IPS-NIHi11 (cell line): ENCODE measurements at regions not wholly inside any gene's neighbourhood (a gene's known extent, or its start where the extent isn't known, plus 50 kb on each side); places are given as distances from the start of the nearest gene placed in this dataset.
"Not testable (repeated sequence)": the region's sequence is repeated elsewhere in the genome, so short reads cannot be mapped to it uniquely, and the experiment has no call there.

ENCODE experiments used
- DNase-seq: peaks from one replicate; pipeline ENCODE4 v3.0.0; 2012; ENCODE audit warnings: mixed read lengths, low spot score

DNA sequence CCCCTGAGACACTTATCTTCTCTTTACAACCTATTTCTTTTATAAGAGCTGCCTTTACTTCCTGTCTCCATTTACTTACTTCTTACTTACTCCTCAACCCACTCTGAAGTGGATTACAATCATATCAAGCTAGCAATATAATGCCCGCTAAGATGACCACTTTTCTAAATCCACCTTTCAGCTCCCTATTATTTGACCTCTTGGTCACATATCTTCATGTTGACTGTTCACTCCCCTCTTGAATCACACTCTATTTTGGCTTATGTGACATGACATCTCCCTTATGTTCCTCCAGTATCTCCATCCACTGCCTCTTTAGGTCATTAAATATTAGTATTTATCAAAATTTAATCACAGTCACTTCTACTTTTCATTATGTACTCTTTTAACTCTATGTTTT is 255.3 kb upstream of the TRPC7 start:
- DNase-seq: no peak

DNA sequence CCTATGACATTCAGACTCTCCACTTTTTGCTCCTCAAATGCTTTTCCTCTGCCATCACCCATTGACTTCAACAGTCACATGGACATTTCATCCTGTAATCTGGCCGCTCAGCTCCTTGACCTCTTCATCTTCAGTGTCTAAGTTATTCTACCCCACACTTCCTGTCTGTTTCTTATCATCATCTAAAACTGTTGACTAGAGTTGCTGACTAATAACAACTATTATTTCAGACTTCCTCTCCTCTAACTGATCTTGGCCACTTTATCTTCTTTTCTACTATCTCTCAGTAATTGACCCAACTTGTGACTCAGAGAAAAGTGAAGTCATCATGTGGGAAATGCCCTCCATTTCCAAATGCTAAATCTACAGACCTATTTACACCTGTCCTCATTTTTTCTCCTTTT is 254.7 kb upstream of the TRPC7 start:
- no peak for DNase-seq

- no peak for DNase-seq
These were observed 254.2 kb upstream of the TRPC7 start for GRCh38 chr5:136619556-136619955.

DNA sequence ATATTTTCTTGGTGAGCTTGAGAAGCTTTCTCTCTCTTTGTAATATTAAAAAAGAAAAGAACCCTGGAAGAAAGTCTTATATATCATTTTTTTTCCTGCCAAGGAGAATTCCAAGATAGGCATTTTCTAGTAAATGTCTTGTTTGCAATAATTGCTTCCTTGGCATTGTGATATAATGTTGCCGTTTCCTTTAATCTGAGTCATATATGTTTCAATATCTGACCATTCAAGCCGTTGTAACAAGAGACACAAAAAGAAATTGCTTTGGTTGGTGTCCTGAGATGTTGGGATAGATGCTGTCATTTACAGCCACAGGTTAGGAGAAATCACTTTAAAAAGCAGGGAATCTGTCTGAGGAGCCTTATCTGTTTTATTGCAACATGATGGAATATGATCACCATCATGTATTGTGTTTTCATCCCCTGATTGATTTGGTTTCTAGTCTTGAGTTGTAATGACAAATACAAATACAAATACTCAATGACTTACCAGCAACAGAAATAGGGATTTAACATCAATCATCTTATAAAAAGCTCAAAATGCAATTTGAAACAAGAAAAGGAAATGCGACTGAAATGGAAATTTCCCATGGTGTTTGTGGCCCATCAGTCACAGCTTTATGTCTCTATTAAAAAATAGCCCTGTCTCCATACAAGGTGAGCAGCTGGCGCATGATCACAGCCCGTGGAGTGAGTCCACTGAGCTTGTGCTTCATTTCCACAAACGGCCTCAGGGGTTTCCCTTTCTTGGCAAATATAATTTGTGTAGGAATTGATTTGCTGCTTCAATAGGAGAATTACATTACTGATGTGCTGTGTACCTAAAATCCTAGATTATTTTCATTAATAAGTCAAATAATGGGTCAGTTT is 250.1 kb upstream of the TRPC7 start:
- DNase-seq: no peak

- no peak for DNase-seq
These were observed 247.9 kb upstream of the TRPC7 start for GRCh38 chr5:136613230-136613629.

GRCh38 chr5:136605638-136606037 is 240.3 kb upstream of the TRPC7 start:
- no peak for DNase-seq

GRCh38 chr5:136600306-136600705 is 235.0 kb upstream of the TRPC7 start:
- DNase-seq: no peak

GRCh38 chr5:136598802-136599404 is 233.6 kb upstream of the TRPC7 start:
- DNase-seq: no peak

DNA sequence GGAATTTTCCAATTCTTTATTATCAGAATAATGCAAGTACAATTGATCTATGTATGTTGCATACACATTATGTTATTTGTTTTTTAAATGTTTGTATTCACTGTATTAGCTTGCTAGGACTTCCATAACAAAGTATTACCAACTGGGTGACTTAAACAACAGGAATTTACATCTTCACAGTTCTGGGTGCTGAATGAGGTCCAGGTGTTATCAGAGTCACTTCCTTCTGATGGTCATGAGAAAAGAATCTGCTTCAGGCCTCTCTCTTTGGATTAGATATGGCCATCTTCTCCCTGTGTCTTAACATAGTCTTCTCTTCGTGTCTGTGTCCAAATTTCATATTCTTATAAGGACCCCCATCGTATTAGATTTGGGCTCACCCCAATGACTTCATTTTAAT is 229.1 kb upstream of the TRPC7 start:
- no peak for DNase-seq

DNA sequence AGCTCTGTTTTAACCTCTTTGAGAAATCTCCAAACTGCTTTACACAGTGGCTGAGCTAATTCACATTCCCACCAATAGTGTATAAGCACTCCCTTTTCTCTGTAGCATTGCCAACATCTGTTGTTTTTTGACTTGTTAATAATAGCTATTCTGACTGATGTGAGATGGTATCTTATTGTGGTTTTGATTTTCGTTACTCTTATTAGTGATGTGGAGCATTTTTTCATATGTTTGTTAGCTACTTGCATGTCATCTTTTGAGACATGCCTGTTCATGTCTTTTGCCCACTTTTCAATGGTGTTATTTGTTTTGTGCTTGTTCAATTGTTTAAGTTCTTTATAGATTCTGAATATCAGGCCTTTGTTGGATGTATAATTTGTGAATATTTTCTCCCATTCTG is 225.2 kb upstream of the TRPC7 start:
- no peak for DNase-seq

GRCh38 chr5:136586196-136586595 is 220.9 kb upstream of the TRPC7 start:
- no peak for DNase-seq

GRCh38 chr5:136584474-136584873 is 219.1 kb upstream of the TRPC7 start:
- DNase-seq: no peak

GRCh38 chr5:136579238-136579637 is 213.9 kb upstream of the TRPC7 start:
- no peak for DNase-seq

- not testable (repeated sequence) for DNase-seq
These were observed 204.5 kb upstream of the TRPC7 start for GRCh38 chr5:136569875-136570274.

GRCh38 chr5:136565457-136565856 is 200.1 kb upstream of the TRPC7 start:
- not testable (repeated sequence) for DNase-seq

GRCh38 chr5:136565050-136565449 is 199.7 kb upstream of the TRPC7 start:
- not testable (repeated sequence) for DNase-seq

GRCh38 chr5:136564431-136564830 is 199.1 kb upstream of the TRPC7 start:
- not testable (repeated sequence) for DNase-seq

- DNase-seq: no peak
These were observed 198.1 kb upstream of the TRPC7 start for GRCh38 chr5:136563489-136563888.

DNA sequence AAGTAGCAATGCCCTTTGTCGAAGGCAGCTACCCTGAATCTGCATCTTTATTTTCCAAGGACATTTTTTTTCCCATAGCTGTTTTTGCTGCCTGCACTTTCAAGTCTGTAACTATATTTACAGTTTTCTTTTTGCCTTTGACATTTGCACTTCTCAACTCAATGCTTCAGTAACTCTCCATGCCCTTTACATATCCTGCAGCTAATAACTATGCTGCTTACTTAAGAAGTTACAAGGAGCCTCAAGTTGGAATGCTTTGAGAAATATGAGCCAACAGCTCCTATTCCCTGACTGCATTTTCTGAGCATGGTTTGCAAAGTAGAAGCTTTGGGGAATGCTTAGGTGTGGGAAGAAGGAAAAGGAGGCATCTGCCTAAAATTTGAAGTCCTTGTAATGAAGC is 194.8 kb upstream of the TRPC7 start:
- no peak for DNase-seq

DNA sequence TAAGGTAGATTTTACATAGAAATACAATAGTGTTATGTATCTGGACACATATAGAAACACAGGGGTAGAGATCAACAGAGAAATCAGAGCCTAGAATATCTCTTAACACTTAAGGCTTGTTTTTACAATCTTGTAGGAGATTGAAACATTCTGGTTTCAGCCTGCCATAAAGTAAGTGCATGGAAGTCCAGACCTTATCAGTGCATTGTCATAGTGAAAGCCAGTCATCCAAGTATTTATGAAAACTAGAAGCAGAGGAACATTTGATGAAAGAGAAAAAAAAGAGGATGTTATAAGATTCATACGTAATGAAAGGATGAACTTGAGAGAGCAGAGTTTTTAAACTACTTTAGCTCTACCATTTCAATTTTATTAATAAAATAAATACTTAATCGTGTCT is 194.3 kb upstream of the TRPC7 start:
- no peak for DNase-seq

DNA sequence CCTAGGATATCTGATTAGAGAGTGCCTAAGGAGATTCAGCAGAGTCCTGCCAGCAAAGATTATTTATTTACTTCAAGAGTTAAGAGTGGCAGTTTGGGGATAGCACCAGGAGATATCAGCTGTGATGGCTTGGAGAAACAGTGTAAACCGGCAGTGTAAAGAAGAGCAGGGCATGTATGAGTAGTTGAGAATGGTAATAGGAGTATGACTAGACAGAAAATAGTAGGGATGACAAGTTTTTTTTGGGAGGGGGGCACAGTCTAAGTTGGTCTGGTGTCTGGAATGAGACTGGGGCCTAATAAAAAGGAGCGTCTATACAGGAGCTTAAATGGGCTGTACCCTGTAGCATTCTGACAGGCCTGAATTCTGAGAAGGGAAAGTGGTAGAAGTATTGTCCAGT is 181.8 kb upstream of the TRPC7 start:
- DNase-seq: not testable (repeated sequence)

DNA sequence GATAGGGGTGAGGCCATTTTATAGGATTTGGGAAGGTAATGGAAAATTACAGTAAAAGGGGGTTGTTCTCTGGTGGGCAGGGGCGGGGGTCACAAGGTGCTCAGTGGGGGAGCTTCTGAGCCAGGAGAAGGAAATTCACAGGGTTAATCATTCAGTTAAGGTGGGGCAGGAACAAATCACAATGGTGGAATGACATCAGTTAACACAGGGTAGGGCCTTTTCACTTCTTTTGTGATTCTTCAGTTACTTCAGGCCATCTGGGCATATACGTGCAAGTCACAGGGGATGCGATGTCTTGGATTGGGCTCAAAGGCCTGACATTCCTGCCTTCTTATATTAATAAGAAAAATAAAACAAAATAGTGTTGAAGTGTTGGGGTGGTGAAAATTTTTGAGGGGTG is 181.1 kb upstream of the TRPC7 start:
- DNase-seq: not testable (repeated sequence)

DNA sequence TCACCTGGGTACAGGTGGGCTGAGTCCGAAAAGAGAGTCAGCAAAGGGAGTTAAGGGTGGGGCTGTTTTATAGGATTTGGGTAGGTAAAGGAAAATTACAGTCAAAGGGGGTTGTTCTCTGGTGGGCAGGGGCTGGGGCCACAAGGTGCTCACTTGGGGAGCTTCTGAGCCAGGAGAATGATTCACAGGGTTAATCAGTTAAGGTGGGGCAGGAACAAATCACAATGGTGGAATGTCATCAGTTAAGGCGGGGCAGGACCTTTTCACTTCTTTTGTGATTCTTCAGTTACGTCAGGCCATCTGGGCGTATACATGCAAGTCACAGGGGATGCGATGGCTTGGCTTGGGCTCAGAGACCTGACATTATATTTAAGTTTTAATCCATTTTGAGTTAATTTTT is 179.7 kb upstream of the TRPC7 start:
- DNase-seq: not testable (repeated sequence)

- no peak for DNase-seq
These were observed 173.2 kb upstream of the TRPC7 start for GRCh38 chr5:136538534-136538933.
